Stimulated activated CD4-positive, alpha-beta T cell treated with anti-CD3 and anti-CD28 coated beads, Interleukin-1b, Interleukin-23, amount 100 ng/mL, for 48 hours (primary cell): ENCODE measurements at regions not wholly inside any gene's neighbourhood (a gene's known extent, or its start where the extent isn't known, plus 50 kb on each side); places are given as distances from the start of the nearest gene placed in this dataset.
"Not testable (repeated sequence)": the region's sequence is repeated elsewhere in the genome, so short reads cannot be mapped to it uniquely, and the experiment has no call there.

Experiments used
- DNase-seq: peaks from one replicate; pipeline ENCODE4 v3.0.0-alpha.2; 2020

GRCh38 chrX:109782994-109783700, 50.1 kb upstream of the ACSL4 start:
- no peak for DNase-seq

GRCh38 chrX:109783701-109784079, 50.6 kb upstream of the ACSL4 start:
- DNase-seq, result no peak

GRCh38 chrX:109785053-109785452, 52.0 kb upstream of the ACSL4 start:
- DNase-seq, result no peak

- DNase-seq, result not testable (repeated sequence)
Observed at GRCh38 chrX:109790511-109790910, 57.5 kb upstream of the ACSL4 start.

- DNase-seq, result no peak
Observed at GRCh38 chrX:109793191-109793590, 60.1 kb upstream of the ACSL4 start.

GRCh38 chrX:109795682-109796081, 62.6 kb upstream of the ACSL4 start:
- DNase-seq, result no peak

- no peak for DNase-seq
Observed at GRCh38 chrX:109797311-109797975, 64.4 kb upstream of the ACSL4 start.

- no peak for DNase-seq
Observed at GRCh38 chrX:109812236-109812635, 79.2 kb upstream of the ACSL4 start.

GRCh38 chrX:109813236-109813635, 80.2 kb upstream of the ACSL4 start:
- no peak for DNase-seq

- no peak for DNase-seq
Observed at GRCh38 chrX:109818976-109819375, 85.9 kb upstream of the ACSL4 start.

- no peak for DNase-seq
Observed at GRCh38 chrX:109822861-109823260, 89.8 kb upstream of the ACSL4 start.

- no peak for DNase-seq
Observed at GRCh38 chrX:109826954-109827708, 94.1 kb upstream of the ACSL4 start.

GRCh38 chrX:109827772-109828171, 94.7 kb upstream of the ACSL4 start:
- DNase-seq, result no peak

GRCh38 chrX:109830157-109830703, 97.2 kb upstream of the ACSL4 start:
- no peak for DNase-seq

- no peak for DNase-seq
Observed at GRCh38 chrX:109830704-109831206, 97.7 kb upstream of the ACSL4 start.

GRCh38 chrX:109831326-109831985, 98.4 kb upstream of the ACSL4 start:
- DNase-seq, result no peak

GRCh38 chrX:109839694-109840567, 106.9 kb upstream of the ACSL4 start:
- DNase-seq, result no peak

GRCh38 chrX:109840585-109840984, 107.5 kb upstream of the ACSL4 start:
- peak; percentile 2 for DNase-seq

- peak; percentile 19 for DNase-seq
Observed at GRCh38 chrX:109841257-109841656, 108.2 kb upstream of the ACSL4 start.

GRCh38 chrX:109841869-109842579, 109.0 kb upstream of the ACSL4 start:
- no peak for DNase-seq

- no peak for DNase-seq
Observed at GRCh38 chrX:109842611-109843010, 109.6 kb upstream of the ACSL4 start.
